DMS153 treated with DMSO at 0.1 percent for 48 hours (cell line): ENCODE measurements at regions not wholly inside any gene's neighbourhood (a gene's known extent, or its start where the extent isn't known, plus 50 kb on each side); places are given as distances from the start of the nearest gene placed in this dataset.
"Not testable (repeated sequence)": the region's sequence is repeated elsewhere in the genome, so short reads cannot be mapped to it uniquely, and the experiment has no call there.

Experiments
- DNase-seq: peaks from one replicate; lab custom pipeline; 2025; ENCODE audit not compliant: unreplicated experiment; lab: John Stamatoyannopoulos, UW

- DNase-seq = no peak
Observed at GRCh38 chr1:229164836-229165735, 105.8 kb upstream of the RAB4A start.

GRCh38 chr1:229167318-229167717 is 103.6 kb upstream of the RAB4A start:
- DNase-seq = no peak

GRCh38 chr1:229169399-229169798 is 101.5 kb upstream of the RAB4A start:
- no peak for DNase-seq

GRCh38 chr1:229170274-229170673 is 100.6 kb upstream of the RAB4A start:
- no peak for DNase-seq

- no peak for DNase-seq
Observed at GRCh38 chr1:229170778-229171505, 100.0 kb upstream of the RAB4A start.

- DNase-seq = peak; percentile 96
Observed at GRCh38 chr1:229171934-229172333, 99.0 kb upstream of the RAB4A start.

- DNase-seq = not testable (repeated sequence)
Observed at GRCh38 chr1:229173491-229174476, 97.1 kb upstream of the RAB4A start.

GRCh38 chr1:229175297-229175696 is 95.6 kb upstream of the RAB4A start:
- not testable (repeated sequence) for DNase-seq

- DNase-seq = not testable (repeated sequence)
Observed at GRCh38 chr1:229176457-229176856, 94.5 kb upstream of the RAB4A start.

GRCh38 chr1:229180161-229180560 is 90.8 kb upstream of the RAB4A start:
- no peak for DNase-seq

- DNase-seq = no peak
Observed at GRCh38 chr1:229181419-229181818, 89.5 kb upstream of the RAB4A start.

GRCh38 chr1:229183588-229183987 is 87.3 kb upstream of the RAB4A start:
- no peak for DNase-seq

- no peak for DNase-seq
Observed at GRCh38 chr1:229184066-229184465, 86.8 kb upstream of the RAB4A start.

- no peak for DNase-seq
Observed at GRCh38 chr1:229185963-229186362, 84.9 kb upstream of the RAB4A start.

- DNase-seq = no peak
Observed at GRCh38 chr1:229186373-229187056, 84.4 kb upstream of the RAB4A start.

GRCh38 chr1:229190057-229190575 is 80.8 kb upstream of the RAB4A start:
- no peak for DNase-seq

GRCh38 chr1:229191066-229191674 is 79.7 kb upstream of the RAB4A start:
- DNase-seq = no peak

- DNase-seq = no peak
Observed at GRCh38 chr1:229192031-229192430, 78.9 kb upstream of the RAB4A start.

GRCh38 chr1:229192853-229193252 is 78.1 kb upstream of the RAB4A start:
- peak; percentile 42 for DNase-seq

GRCh38 chr1:229194096-229194495 is 76.8 kb upstream of the RAB4A start:
- no peak for DNase-seq
